ENCODE measurements at regions not wholly inside any gene's neighbourhood (a gene's known extent, or its start where the extent isn't known, plus 50 kb on each side); places are given as distances from the start of the nearest gene placed in this dataset.

DNA sequence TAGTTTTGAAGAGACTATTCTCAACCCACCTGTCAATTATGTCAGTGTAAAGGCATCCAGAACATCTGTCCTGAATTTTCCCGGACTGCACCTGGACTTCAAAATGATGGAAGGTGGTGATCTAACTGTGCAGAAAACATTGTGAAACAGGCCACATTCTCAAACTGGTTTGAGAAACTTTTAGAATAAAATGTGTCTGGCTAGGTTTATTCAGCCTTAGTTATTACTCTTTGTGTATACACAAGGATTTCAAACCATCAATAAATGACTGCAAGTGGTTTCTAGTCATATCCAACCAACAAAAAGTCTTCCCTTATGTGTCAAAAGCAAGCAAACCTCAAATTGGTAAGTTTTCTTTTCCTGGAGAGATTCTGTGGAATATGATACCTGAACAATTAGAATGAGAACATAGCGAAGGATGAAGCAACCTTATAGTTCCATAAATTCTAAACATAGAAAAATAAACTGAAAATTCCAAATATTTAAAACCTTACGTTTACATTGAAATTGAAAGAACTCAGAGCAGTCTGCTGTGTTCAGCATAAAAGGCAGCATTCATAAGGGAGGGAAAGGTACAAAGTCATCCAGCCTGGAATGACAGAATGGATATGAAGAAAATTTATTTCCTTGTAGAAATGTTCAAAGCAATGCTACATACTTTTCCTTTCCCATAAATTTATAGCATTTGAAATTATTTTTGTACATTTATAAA lies 306.6 kb upstream of the TGFBR2 start:
- peak in 1 of 2 donors; percentile 57 for DNase-seq (ENCODE audit: low read depth in 2 of 2)
- TF ChIP-seq, protein P1, sequence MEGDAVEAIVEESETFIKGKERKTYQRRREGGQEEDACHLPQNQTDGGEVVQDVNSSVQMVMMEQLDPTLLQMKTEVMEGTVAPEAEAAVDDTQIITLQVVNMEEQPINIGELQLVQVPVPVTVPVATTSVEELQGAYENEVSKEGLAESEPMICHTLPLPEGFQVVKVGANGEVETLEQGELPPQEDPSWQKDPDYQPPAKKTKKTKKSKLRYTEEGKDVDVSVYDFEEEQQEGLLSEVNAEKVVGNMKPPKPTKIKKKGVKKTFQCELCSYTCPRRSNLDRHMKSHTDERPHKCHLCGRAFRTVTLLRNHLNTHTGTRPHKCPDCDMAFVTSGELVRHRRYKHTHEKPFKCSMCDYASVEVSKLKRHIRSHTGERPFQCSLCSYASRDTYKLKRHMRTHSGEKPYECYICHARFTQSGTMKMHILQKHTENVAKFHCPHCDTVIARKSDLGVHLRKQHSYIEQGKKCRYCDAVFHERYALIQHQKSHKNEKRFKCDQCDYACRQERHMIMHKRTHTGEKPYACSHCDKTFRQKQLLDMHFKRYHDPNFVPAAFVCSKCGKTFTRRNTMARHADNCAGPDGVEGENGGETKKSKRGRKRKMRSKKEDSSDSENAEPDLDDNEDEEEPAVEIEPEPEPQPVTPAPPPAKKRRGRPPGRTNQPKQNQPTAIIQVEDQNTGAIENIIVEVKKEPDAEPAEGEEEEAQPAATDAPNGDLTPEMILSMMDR (conservative IDR thresholded peaks at IDR 0.05 in 1 of 2, IDR thresholded peaks at IDR 0.05 in 1 of 2; ENCODE audit: low read depth in 1 of 2, low read length in 2 of 2): no peak
- no peak for TF ChIP-seq EZH2 (IDR thresholded peaks at IDR 0.05; ENCODE audit: low read length, missing control alignments)
- no peak overlapping the region for H3K9ac ChIP-seq (ENCODE audit: insufficient read depth, low read length)
- no peak overlapping the region for H2AFZ ChIP-seq (ENCODE audit: low read length)
- no peaks in the 10 kb centered on the region for H3K27me3 ChIP-seq (ENCODE audit: control insufficient read depth, insufficient read depth, low read length)
- no peaks in the 10 kb centered on the region for H4K20me1 ChIP-seq (ENCODE audit: control insufficient read depth, extremely low read depth, insufficient read depth, low read length)
- no peaks in the 10 kb centered on the region for H3K79me2 ChIP-seq (ENCODE audit: control insufficient read depth, insufficient read depth, low read length)
- no peaks in the 10 kb centered on the region for H3K4me1 ChIP-seq (ENCODE audit: control insufficient read depth, extremely low read depth, insufficient read depth, low read length)
- no peak overlapping the region for H3K4me3 ChIP-seq (replicated peaks in 1 of 4; ENCODE audit: control extremely low read depth in 1 of 4, insufficient read depth in 1 of 4, low read depth in 3 of 4, low read length in 4 of 4)
- H3K9me3 ChIP-seq (ENCODE audit: control insufficient read depth, insufficient read depth, low read depth, low read length): no peaks in the 10 kb centered on the region
- no peak overlapping the region for H3K4me2 ChIP-seq (ENCODE audit: extremely low read depth, insufficient read depth, low read length)
- no peaks in the 10 kb centered on the region for H3K36me3 ChIP-seq (ENCODE audit: control insufficient read depth, insufficient read depth, low read length)
- H3K27ac ChIP-seq (ENCODE audit: insufficient read depth, low read length): no peak overlapping the region

DNA sequence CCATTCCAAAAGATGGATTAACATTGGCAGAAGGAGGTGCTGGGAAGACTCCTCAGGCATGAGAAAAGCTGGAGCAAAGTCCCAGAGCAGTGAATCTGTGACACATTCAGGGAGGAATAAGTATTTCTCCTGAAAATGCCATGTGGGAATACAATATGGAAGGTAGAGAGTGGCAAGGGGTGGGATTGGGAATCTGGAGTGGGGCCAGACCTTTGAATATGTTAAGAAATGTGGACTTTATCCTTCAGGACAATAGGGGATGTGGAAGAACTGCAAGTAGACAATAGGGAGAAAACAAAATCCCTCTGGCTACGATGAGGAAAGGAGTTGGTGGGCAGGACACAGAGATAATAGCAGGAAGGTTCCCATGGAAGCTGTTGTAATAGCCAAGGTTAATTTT lies 305.6 kb upstream of the TGFBR2 start:
- H3K9me3 ChIP-seq (ENCODE audit: control insufficient read depth, insufficient read depth, low read depth, low read length): no peaks in the 10 kb centered on the region
- H2AFZ ChIP-seq (ENCODE audit: low read length): no peak overlapping the region
- H3K4me2 ChIP-seq (ENCODE audit: extremely low read depth, insufficient read depth, low read length): no peak overlapping the region
- no peaks in the 10 kb centered on the region for H4K20me1 ChIP-seq (ENCODE audit: control insufficient read depth, extremely low read depth, insufficient read depth, low read length)
- TF ChIP-seq, protein P1 (conservative IDR thresholded peaks at IDR 0.05 in 1 of 2, IDR thresholded peaks at IDR 0.05 in 1 of 2; ENCODE audit: low read depth in 1 of 2, low read length in 2 of 2): no peak
- TF ChIP-seq EZH2 (IDR thresholded peaks at IDR 0.05; ENCODE audit: low read length, missing control alignments): no peak
- H3K4me1 ChIP-seq (ENCODE audit: control insufficient read depth, extremely low read depth, insufficient read depth, low read length): no peaks in the 10 kb centered on the region
- H3K36me3 ChIP-seq (ENCODE audit: control insufficient read depth, insufficient read depth, low read length): no peaks in the 10 kb centered on the region
- no peak overlapping the region for H3K9ac ChIP-seq (ENCODE audit: insufficient read depth, low read length)
- DNase-seq (ENCODE audit: low read depth in 2 of 2): no peak
- no peak overlapping the region for H3K27ac ChIP-seq (ENCODE audit: insufficient read depth, low read length)
- no peak overlapping the region for H3K4me3 ChIP-seq (replicated peaks in 1 of 4; ENCODE audit: control extremely low read depth in 1 of 4, insufficient read depth in 1 of 4, low read depth in 3 of 4, low read length in 4 of 4)
- no peaks in the 10 kb centered on the region for H3K27me3 ChIP-seq (ENCODE audit: control insufficient read depth, insufficient read depth, low read length)
- H3K79me2 ChIP-seq (ENCODE audit: control insufficient read depth, insufficient read depth, low read length): no peaks in the 10 kb centered on the region

DNA sequence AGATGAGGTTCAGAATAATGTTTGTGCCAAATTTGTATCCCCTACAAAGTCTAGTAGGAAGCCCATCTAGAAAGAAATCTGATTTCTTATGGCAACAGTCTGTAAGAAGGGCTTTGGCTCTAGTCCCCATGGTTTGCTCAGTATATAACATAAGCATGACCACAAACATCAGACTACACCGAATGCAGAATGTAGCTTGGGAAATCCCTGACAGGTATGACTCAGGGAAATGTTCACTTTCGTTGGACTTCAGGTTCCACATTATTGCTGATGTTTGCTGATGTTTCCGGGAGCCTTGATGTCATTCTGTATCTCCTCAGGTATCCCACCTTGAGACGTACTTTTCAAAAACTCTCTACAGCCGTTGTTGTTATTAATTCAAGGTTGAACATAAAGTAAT lies 304.4 kb upstream of the TGFBR2 start:
- no peaks in the 10 kb centered on the region for H3K4me1 ChIP-seq (ENCODE audit: control insufficient read depth, extremely low read depth, insufficient read depth, low read length)
- H3K9me3 ChIP-seq (ENCODE audit: control insufficient read depth, insufficient read depth, low read depth, low read length): no peaks in the 10 kb centered on the region
- no peak overlapping the region for H3K4me2 ChIP-seq (ENCODE audit: extremely low read depth, insufficient read depth, low read length)
- H3K27ac ChIP-seq (ENCODE audit: insufficient read depth, low read length): no peak overlapping the region
- H3K27me3 ChIP-seq (ENCODE audit: control insufficient read depth, insufficient read depth, low read length): no peaks in the 10 kb centered on the region
- H2AFZ ChIP-seq (ENCODE audit: low read length): no peak overlapping the region
- no peak overlapping the region for H3K4me3 ChIP-seq (replicated peaks in 1 of 4; ENCODE audit: control extremely low read depth in 1 of 4, insufficient read depth in 1 of 4, low read depth in 3 of 4, low read length in 4 of 4)
- no peaks in the 10 kb centered on the region for H3K79me2 ChIP-seq (ENCODE audit: control insufficient read depth, insufficient read depth, low read length)
- DNase-seq (ENCODE audit: low read depth in 2 of 2): peak in 1 of 2 donors; percentile 20
- no peak for TF ChIP-seq EZH2 (IDR thresholded peaks at IDR 0.05; ENCODE audit: low read length, missing control alignments)
- TF ChIP-seq, protein P1 (conservative IDR thresholded peaks at IDR 0.05 in 1 of 2, IDR thresholded peaks at IDR 0.05 in 1 of 2; ENCODE audit: low read depth in 1 of 2, low read length in 2 of 2): no peak
- no peaks in the 10 kb centered on the region for H4K20me1 ChIP-seq (ENCODE audit: control insufficient read depth, extremely low read depth, insufficient read depth, low read length)
- no peaks in the 10 kb centered on the region for H3K36me3 ChIP-seq (ENCODE audit: control insufficient read depth, insufficient read depth, low read length)
- no peak overlapping the region for H3K9ac ChIP-seq (ENCODE audit: insufficient read depth, low read length)

Data from fibroblast of lung (primary cell).